GM10248 (cell line): ENCODE measurements at regions not wholly inside any gene's neighbourhood (a gene's known extent, or its start where the extent isn't known, plus 50 kb on each side); places are given as distances from the start of the nearest gene placed in this dataset.

ENCODE experiments used
- CTCF ChIA-PET: fragments of 300-600 bp; sonication (Branson Sonifier 250); formaldehyde crosslinking; extraction: SDS; loops from one replicate; lab custom pipeline; 2021; ENCODE audit warnings: antibody characterized with exemption; lab: Yijun Ruan, JAX
- POLR2A ChIA-PET: fragments of 350-650 bp; sonication (Branson Sonifier 250); formaldehyde crosslinking; extraction: SDS; loops from one replicate; lab custom pipeline; 2020; ENCODE audit warnings: antibody characterized with exemption; lab: Yijun Ruan, JAX
- DNase-seq: peaks from one replicate; pipeline ENCODE4 v3.0.0; 2012; ENCODE audit errors: extremely low spot score
- CTCF ChIP-seq: IDR thresholded peaks from 2 replicates; pipeline ENCODE4 v1.5.1; 2012; ENCODE audit warnings: mild to moderate bottlenecking, low read depth; ENCODE audit errors: extremely low read depth, missing control alignments, control extremely low read depth

- ChIA-PET POLR2A (no interaction called here), CTCF (interaction anchor here (1.4 kb wide), 1 partner anchor 10 kb away, joined by 4 read pairs; no protein-coding TSS in a partner anchor)
- TF ChIP-seq CTCF = no peak
- no peak for DNase-seq
Observed at GRCh38 chr3:159555205-159555604, 433.4 kb upstream of the IL12A start.

- ChIA-PET POLR2A (no interaction called here), CTCF (interaction anchor here (1.0 kb wide), 1 partner anchor 94 kb away, joined by 3 read pairs; no protein-coding TSS in a partner anchor)
- no peak for TF ChIP-seq CTCF
- no peak for DNase-seq
Observed at GRCh38 chr3:159559771-159560170, 428.9 kb upstream of the IL12A start.

GRCh38 chr3:159560214-159560979 is 428.2 kb upstream of the IL12A start:
- POLR2A ChIA-PET = no interaction called here
- no peak for TF ChIP-seq CTCF
- DNase-seq = no peak
- CTCF ChIA-PET = interaction anchor here (0.7 to 1.0 kb wide), 2 partner anchors 9 to 94 kb away, joined by 3 read pairs; no protein-coding TSS in a partner anchor

GRCh38 chr3:159565313-159565712 is 423.3 kb upstream of the IL12A start:
- no peak for DNase-seq
- ChIA-PET CTCF (interaction anchor here (1.9 kb wide), 1 partner anchor 10 kb away, joined by 4 read pairs; no protein-coding TSS in a partner anchor), POLR2A (no interaction called here)
- no peak for TF ChIP-seq CTCF

GRCh38 chr3:159583662-159584061 is 405.0 kb upstream of the IL12A start:
- CTCF ChIA-PET = no interaction called here
- POLR2A ChIA-PET = no interaction called here
- TF ChIP-seq CTCF = no peak
- no peak for DNase-seq

GRCh38 chr3:159584421-159584820 is 404.2 kb upstream of the IL12A start:
- CTCF ChIA-PET = no interaction called here
- POLR2A ChIA-PET = no interaction called here
- no peak for TF ChIP-seq CTCF
- DNase-seq = no peak
